ENCODE measurements at regions not wholly inside any gene's neighbourhood (a gene's known extent, or its start where the extent isn't known, plus 50 kb on each side); places are given as distances from the start of the nearest gene placed in this dataset.

DNA sequence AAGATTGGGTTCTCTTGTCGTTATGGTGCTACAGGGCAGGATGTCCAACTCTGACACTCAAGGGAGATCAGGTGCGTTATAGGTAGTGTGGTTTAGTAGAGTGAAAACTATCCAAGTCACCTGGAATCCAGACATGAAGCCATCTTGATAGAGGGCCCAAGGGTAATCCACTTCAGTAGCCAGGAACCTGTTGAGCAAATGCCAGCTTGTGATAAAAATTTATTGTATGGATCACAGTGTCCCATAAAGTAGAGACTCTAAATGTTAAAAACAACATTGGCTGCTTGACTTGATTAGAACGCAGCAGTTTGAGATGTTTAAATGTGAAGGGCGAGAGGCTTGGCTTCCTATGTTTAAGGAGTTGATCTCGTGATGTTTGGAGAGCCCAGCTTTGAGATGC, 105.7 kb upstream of the GMDS start:
- TF ChIP-seq, protein P1, sequence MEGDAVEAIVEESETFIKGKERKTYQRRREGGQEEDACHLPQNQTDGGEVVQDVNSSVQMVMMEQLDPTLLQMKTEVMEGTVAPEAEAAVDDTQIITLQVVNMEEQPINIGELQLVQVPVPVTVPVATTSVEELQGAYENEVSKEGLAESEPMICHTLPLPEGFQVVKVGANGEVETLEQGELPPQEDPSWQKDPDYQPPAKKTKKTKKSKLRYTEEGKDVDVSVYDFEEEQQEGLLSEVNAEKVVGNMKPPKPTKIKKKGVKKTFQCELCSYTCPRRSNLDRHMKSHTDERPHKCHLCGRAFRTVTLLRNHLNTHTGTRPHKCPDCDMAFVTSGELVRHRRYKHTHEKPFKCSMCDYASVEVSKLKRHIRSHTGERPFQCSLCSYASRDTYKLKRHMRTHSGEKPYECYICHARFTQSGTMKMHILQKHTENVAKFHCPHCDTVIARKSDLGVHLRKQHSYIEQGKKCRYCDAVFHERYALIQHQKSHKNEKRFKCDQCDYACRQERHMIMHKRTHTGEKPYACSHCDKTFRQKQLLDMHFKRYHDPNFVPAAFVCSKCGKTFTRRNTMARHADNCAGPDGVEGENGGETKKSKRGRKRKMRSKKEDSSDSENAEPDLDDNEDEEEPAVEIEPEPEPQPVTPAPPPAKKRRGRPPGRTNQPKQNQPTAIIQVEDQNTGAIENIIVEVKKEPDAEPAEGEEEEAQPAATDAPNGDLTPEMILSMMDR (conservative IDR thresholded peaks at IDR 0.05; ENCODE audit: low read depth, low read length): no peak
- no peak for TF ChIP-seq EZH2phosphoT487 (IDR thresholded peaks at IDR 0.05; ENCODE audit: borderline replicate concordance, low read length)
- no peak for TF ChIP-seq EZH2 (IDR thresholded peaks at IDR 0.05; ENCODE audit: low read length, unreplicated experiment)

Measured in PC-3 (cell line).